Activated naive CD8-positive, alpha-beta T cell treated with anti-CD3 and anti-CD28 coated beads, Interleukin-2, amount 10 ng/mL, durations not matched to agents 7 days and 5 days (primary cell): ENCODE measurements at regions not wholly inside any gene's neighbourhood (a gene's known extent, or its start where the extent isn't known, plus 50 kb on each side); places are given as distances from the start of the nearest gene placed in this dataset.

Source experiments
- ATAC-seq: fragments of 150-1000 bp; cut with Tn5 transposase; one replicate; pipeline ENCODE4 v1.10.0; 2021; ENCODE audit warnings: low read depth, moderate library complexity
- POLR2A ChIA-PET: fragments of 350-600 bp; sonication (Branson Sonifier 250); formaldehyde crosslinking; loops from one replicate; lab custom pipeline; 2021; ENCODE audit warnings: antibody characterized with exemption; lab: Charles Lee
- DNase-seq: peaks from one replicate; pipeline ENCODE4 v3.0.0; 2021
- H3K27ac Mint-ChIP-seq: one replicate; pipeline ENCODE4 v1.8.0; 2022; ENCODE audit warnings: mild to moderate bottlenecking, mixed read lengths
- H3K27me3 Mint-ChIP-seq: one replicate; pipeline ENCODE4 v1.8.0; 2022; ENCODE audit warnings: mild to moderate bottlenecking, moderate library complexity, mixed read lengths
- H3K36me3 Mint-ChIP-seq: one replicate; pipeline ENCODE4 v1.8.0; 2021; ENCODE audit warnings: mild to moderate bottlenecking, mixed read lengths
- H3K4me1 Mint-ChIP-seq: one replicate; pipeline ENCODE4 v1.8.0; 2021; ENCODE audit warnings: mixed read lengths
- H3K4me3 Mint-ChIP-seq: one replicate; pipeline ENCODE4 v1.8.0; 2022; ENCODE audit warnings: mild to moderate bottlenecking, moderate library complexity, mixed read lengths
- H3K9me3 Mint-ChIP-seq: one replicate; pipeline ENCODE4 v1.8.0; 2021; ENCODE audit warnings: mixed read lengths

GRCh38 chr3:159657176-159657575, 331.5 kb upstream of the IL12A start:
- peaks cover under 1% of the 10 kb centered on the region for H3K9me3 Mint-ChIP-seq
- ATAC-seq, result no peak
- H3K4me3 Mint-ChIP-seq, result no peak overlapping the region
- DNase-seq, result no peak
- no peak overlapping the region for H3K27ac Mint-ChIP-seq
- POLR2A ChIA-PET, result no interaction called here
- no peaks in the 10 kb centered on the region for H3K36me3 Mint-ChIP-seq
- no peaks in the 10 kb centered on the region for H3K27me3 Mint-ChIP-seq
- H3K4me1 Mint-ChIP-seq, result no peaks in the 10 kb centered on the region

- POLR2A ChIA-PET, result no interaction called here
- Mint-ChIP-seq H3K9me3 (peaks cover 3% of the 10 kb centered on the region), H3K36me3 (no peaks in the 10 kb centered on the region), H3K4me3 (no peak overlapping the region), H3K27ac (no peak overlapping the region), H3K4me1 (no peaks in the 10 kb centered on the region), H3K27me3 (no peaks in the 10 kb centered on the region)
- DNase-seq (no peak), ATAC-seq (no peak)
These were observed 331.0 kb upstream of the IL12A start for GRCh38 chr3:159657629-159658028.

GRCh38 chr3:159660326-159660725, 328.3 kb upstream of the IL12A start:
- Mint-ChIP-seq H3K4me1 (no peaks in the 10 kb centered on the region), H3K9me3 (peaks cover 3% of the 10 kb centered on the region), H3K27ac (no peak overlapping the region), H3K36me3 (no peaks in the 10 kb centered on the region), H3K4me3 (no peak overlapping the region), H3K27me3 (no peaks in the 10 kb centered on the region)
- no peak for DNase-seq
- ATAC-seq, result no peak
- POLR2A ChIA-PET, result no interaction called here

DNA sequence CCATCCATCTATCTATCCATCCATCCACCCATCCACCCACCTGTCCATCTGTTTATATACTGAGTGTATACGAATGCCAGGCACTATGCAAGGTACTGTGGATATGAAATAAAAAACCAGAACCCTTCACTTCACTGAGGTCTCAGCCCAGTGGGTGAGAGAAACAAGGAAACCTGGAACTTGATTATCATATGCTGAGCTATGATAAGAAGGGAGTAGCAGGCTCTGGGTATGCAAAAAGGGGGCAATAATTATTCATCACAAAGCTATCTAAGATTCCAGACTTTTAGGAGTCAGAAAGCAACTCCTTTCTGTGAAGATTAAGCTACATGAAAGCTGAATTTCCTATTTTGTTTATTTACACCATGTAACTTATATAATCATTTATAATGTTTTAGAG, 327.7 kb upstream of the IL12A start:
- ATAC-seq (no peak), DNase-seq (no peak)
- Mint-ChIP-seq H3K36me3 (no peaks in the 10 kb centered on the region), H3K9me3 (peaks cover 3% of the 10 kb centered on the region), H3K27me3 (no peaks in the 10 kb centered on the region), H3K4me3 (no peak overlapping the region), H3K4me1 (no peaks in the 10 kb centered on the region), H3K27ac (no peak overlapping the region)
- POLR2A ChIA-PET, result no interaction called here

DNA sequence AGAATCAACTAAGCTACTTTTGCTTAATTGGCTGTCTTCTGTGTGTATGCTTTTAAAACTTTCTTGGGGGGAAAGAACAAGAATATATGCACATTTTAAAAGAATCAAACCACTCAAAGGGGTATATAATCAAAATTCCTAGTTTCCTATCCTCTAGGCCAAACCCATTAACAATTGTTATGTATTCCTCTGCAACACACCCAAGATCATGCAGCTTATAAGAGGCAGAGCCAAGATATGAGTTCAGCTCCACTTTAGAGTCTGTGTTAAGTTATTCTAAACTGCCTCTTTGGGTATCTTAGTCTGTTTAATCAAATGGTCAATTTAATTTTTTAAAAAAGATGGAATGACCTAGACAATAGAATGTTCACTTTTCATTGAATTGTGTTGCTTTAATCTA, 326.1 kb upstream of the IL12A start:
- ATAC-seq, result no peak
- POLR2A ChIA-PET, result no interaction called here

DNA sequence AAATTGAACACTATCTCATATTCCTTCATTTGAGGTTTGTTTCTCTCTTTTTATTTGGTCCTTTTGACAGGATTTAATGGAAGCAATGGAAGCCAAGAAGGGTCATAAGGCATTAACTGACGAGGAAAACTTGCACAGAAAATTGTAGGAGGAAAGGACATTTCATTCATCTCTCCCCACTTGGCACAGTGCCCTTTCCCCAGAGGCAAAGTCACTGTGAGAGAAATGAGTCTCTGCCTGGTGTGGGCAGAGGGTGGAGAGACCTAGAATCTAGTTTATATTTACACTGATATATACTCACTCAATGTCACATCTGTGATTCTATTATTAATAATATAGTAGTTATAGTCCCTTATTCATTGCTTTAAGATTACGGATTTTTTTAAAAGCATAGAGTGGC, 324.6 kb upstream of the IL12A start:
- Mint-ChIP-seq H3K9me3 (peaks cover 3% of the 10 kb centered on the region), H3K4me1 (no peaks in the 10 kb centered on the region), H3K27ac (no peak overlapping the region), H3K27me3 (no peaks in the 10 kb centered on the region), H3K36me3 (no peaks in the 10 kb centered on the region), H3K4me3 (no peak overlapping the region)
- DNase-seq (no peak), ATAC-seq (no peak)
- POLR2A ChIA-PET, result no interaction called here

More for the DNA sequence above, 326.1 kb upstream of the IL12A start:
- Mint-ChIP-seq H3K4me3 (no peak overlapping the region), H3K27ac (no peak overlapping the region), H3K36me3 (no peaks in the 10 kb centered on the region), H3K9me3 (peaks cover 3% of the 10 kb centered on the region), H3K27me3 (no peaks in the 10 kb centered on the region), H3K4me1 (no peaks in the 10 kb centered on the region)
- DNase-seq, result no peak

- Mint-ChIP-seq H3K4me1 (no peaks in the 10 kb centered on the region), H3K27me3 (no peaks in the 10 kb centered on the region), H3K27ac (no peak overlapping the region), H3K36me3 (no peaks in the 10 kb centered on the region), H3K9me3 (peaks cover 3% of the 10 kb centered on the region), H3K4me3 (no peak overlapping the region)
- POLR2A ChIA-PET, result no interaction called here
- DNase-seq (no peak), ATAC-seq (no peak)
These were observed 324.0 kb upstream of the IL12A start for GRCh38 chr3:159664653-159665052.

- Mint-ChIP-seq H3K27ac (no peak overlapping the region), H3K27me3 (no peaks in the 10 kb centered on the region), H3K9me3 (peaks cover 1% of the 10 kb centered on the region), H3K36me3 (no peaks in the 10 kb centered on the region), H3K4me1 (no peaks in the 10 kb centered on the region), H3K4me3 (no peak overlapping the region)
- no peak for DNase-seq
- POLR2A ChIA-PET, result no interaction called here
- ATAC-seq, result no peak
These were observed 321.4 kb upstream of the IL12A start for GRCh38 chr3:159667261-159667660.

GRCh38 chr3:159668461-159668860, 320.2 kb upstream of the IL12A start:
- H3K4me1 Mint-ChIP-seq, result no peaks in the 10 kb centered on the region
- H3K36me3 Mint-ChIP-seq, result no peaks in the 10 kb centered on the region
- no peak for ATAC-seq
- POLR2A ChIA-PET, result no interaction called here
- no peak overlapping the region for H3K27ac Mint-ChIP-seq
- no peaks in the 10 kb centered on the region for H3K27me3 Mint-ChIP-seq
- no peak for DNase-seq
- H3K9me3 Mint-ChIP-seq, result no peaks in the 10 kb centered on the region
- H3K4me3 Mint-ChIP-seq, result no peak overlapping the region

DNA sequence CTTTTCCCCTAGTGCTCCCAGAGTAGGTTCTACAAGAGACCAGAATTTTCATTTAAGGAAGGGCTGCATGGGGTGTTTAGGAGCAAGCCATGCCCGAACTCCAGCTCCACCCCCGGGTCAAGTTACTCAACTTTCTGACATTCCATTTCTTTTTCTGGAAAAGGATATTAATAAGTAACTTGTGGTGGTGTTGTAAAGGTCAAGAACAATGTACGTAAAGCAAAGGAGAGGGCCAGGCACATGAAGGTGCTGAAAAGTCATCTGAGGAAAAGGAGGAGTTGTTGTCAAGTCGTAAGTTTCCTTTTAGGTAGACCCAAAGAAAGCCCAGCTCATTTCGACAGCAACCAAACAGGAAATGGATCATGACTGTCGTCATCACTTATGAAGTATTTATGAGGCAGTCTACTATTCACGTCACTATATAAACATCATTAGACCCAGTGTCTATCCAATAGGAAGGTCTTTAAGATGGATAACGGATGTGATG, 319.6 kb upstream of the IL12A start:
- Mint-ChIP-seq H3K9me3 (no peaks in the 10 kb centered on the region), H3K4me3 (no peak overlapping the region), H3K27me3 (no peaks in the 10 kb centered on the region), H3K4me1 (no peaks in the 10 kb centered on the region), H3K36me3 (no peaks in the 10 kb centered on the region), H3K27ac (no peak overlapping the region)
- POLR2A ChIA-PET, result no interaction called here
- DNase-seq, result no peak
- ATAC-seq, result no peak

DNA sequence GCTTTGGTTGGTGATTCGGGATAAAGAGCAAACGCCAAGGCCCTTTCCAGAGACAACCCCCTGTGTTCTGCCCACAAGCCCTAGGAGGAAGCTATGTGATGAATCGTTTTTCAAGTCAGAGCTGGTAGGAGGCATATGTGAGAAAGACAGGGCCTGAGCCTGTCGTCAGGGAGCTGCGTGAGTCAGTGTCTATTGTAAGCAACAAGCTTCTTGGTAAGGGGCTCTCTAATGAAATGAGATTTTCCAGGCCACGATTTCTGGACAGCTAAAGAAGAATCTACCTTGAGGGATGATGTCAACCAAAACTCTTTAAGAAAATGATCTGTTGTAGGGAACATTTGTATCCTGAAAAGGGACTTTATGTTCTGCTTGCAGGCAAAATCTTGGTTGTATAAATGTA, 318.9 kb upstream of the IL12A start:
- DNase-seq, result no peak
- Mint-ChIP-seq H3K9me3 (no peaks in the 10 kb centered on the region), H3K27ac (no peak overlapping the region), H3K4me3 (no peak overlapping the region), H3K4me1 (no peaks in the 10 kb centered on the region), H3K27me3 (no peaks in the 10 kb centered on the region), H3K36me3 (no peaks in the 10 kb centered on the region)
- no peak for ATAC-seq
- POLR2A ChIA-PET, result no interaction called here

GRCh38 chr3:159672728-159673688, 315.6 kb upstream of the IL12A start:
- ATAC-seq (no peak), DNase-seq (no peak)
- POLR2A ChIA-PET, result no interaction called here
- no peak overlapping the region for H3K4me3 Mint-ChIP-seq
- H3K27me3 Mint-ChIP-seq, result no peaks in the 10 kb centered on the region
- no peaks in the 10 kb centered on the region for H3K4me1 Mint-ChIP-seq
- H3K27ac Mint-ChIP-seq, result no peak overlapping the region
- no peaks in the 10 kb centered on the region for H3K36me3 Mint-ChIP-seq
- no peaks in the 10 kb centered on the region for H3K9me3 Mint-ChIP-seq

DNA sequence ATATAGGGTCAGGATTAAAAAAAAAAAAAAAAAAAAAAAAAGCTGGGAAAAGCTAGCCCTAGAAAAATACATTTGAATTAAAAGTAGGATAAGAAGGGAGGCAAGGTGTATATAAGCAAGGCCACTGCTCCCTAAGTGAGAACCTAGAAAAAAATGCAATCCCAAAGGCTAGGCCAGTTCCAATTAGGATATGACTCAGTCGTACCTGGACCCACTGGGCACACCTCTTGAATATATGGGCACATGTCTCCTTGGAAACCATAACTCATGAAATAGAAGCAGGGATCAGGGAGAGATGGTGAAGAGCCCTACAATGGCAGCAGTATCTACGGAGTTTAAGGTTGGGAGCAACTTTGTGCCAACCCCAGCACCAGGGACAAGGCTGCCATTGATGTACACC, 314.1 kb upstream of the IL12A start:
- H3K4me1 Mint-ChIP-seq, result no peaks in the 10 kb centered on the region
- no peaks in the 10 kb centered on the region for H3K36me3 Mint-ChIP-seq
- no peak for ATAC-seq
- DNase-seq, result no peak
- no peaks in the 10 kb centered on the region for H3K27me3 Mint-ChIP-seq
- no peaks in the 10 kb centered on the region for H3K9me3 Mint-ChIP-seq
- no peak overlapping the region for H3K27ac Mint-ChIP-seq
- no peak overlapping the region for H3K4me3 Mint-ChIP-seq
- POLR2A ChIA-PET, result no interaction called here

- Mint-ChIP-seq H3K9me3 (no peaks in the 10 kb centered on the region), H3K4me1 (no peaks in the 10 kb centered on the region), H3K4me3 (no peak overlapping the region), H3K27ac (no peak overlapping the region), H3K27me3 (no peaks in the 10 kb centered on the region), H3K36me3 (no peaks in the 10 kb centered on the region)
- POLR2A ChIA-PET, result no interaction called here
- ATAC-seq (no peak), DNase-seq (no peak)
These were observed 313.4 kb upstream of the IL12A start for GRCh38 chr3:159675285-159675684.
